ENCODE measurements at regions not wholly inside any gene's neighbourhood (a gene's known extent, or its start where the extent isn't known, plus 50 kb on each side); places are given as distances from the start of the nearest gene placed in this dataset.

- Histone ChIP-seq H3K4me1 (ENCODE audit: control insufficient read depth in 4 of 4, insufficient read depth in 4 of 4, low read length in 3 of 4) (no peaks in the 10 kb centered on the region), H3K27ac (ENCODE audit: low read depth in 1 of 2, low read length in 2 of 2) (no peak overlapping the region), H3K9me3 (ENCODE audit: control insufficient read depth in 4 of 4, low read length in 3 of 4) (no peaks in the 10 kb centered on the region), H3K4me3 (ENCODE audit: low read depth in 1 of 3, low read length in 3 of 3) (no peak overlapping the region), H3K27me3 (ENCODE audit: control insufficient read depth in 4 of 4, insufficient read depth in 4 of 4, low read length in 3 of 4) (no peaks in the 10 kb centered on the region), H3K36me3 (ENCODE audit: control insufficient read depth in 4 of 4, insufficient read depth in 3 of 4, low read depth in 1 of 4, low read length in 3 of 4) (no peaks in the 10 kb centered on the region), H3K9ac (ENCODE audit: low read depth in 1 of 2, low read length in 2 of 2) (no peak overlapping the region)
- no peak for TF ChIP-seq TAF1 (conservative IDR thresholded peaks at IDR 0.05)
- TF ChIP-seq FOXA1 (IDR thresholded peaks at IDR 0.05): no peak
- TF ChIP-seq RAD21 (IDR thresholded peaks at IDR 0.05): no peak
- no peak for TF ChIP-seq RXRA (IDR thresholded peaks at IDR 0.05)
- no peak for TF ChIP-seq JUND (IDR thresholded peaks at IDR 0.05)
- no peak for TF ChIP-seq YY1 (IDR thresholded peaks at IDR 0.05)
- TF ChIP-seq HNF4G (IDR thresholded peaks at IDR 0.05): no peak
- TF ChIP-seq SP1 (IDR thresholded peaks at IDR 0.05): no peak
- TF ChIP-seq CTCF (IDR thresholded peaks at IDR 0.05; ENCODE audit: low read depth, low read length, missing input control): no peak
- no peak for TF ChIP-seq EGR1 (IDR thresholded peaks at IDR 0.05; ENCODE audit: low read depth in 2 of 2)
- TF ChIP-seq REST (IDR thresholded peaks at IDR 0.05): no peak
- TF ChIP-seq FOXA2 (IDR thresholded peaks at IDR 0.05): no peak
- TF ChIP-seq NR2F2 (IDR thresholded peaks at IDR 0.05): no peak
- no peak for TF ChIP-seq ATF3 (IDR thresholded peaks at IDR 0.05)
- TF ChIP-seq GABPA (IDR thresholded peaks at IDR 0.05 in 1 of 2, conservative IDR thresholded peaks at IDR 0.05 in 1 of 2): no peak
- TF ChIP-seq HNF4A (conservative IDR thresholded peaks at IDR 0.05): no peak
- WGBS: 74% methylated on average over 1 of the region's 1 CpG
- DNase-seq (ENCODE audit: low spot score): no peak
Observed at GRCh38 chr11:92457250-92457649, 232.6 kb downstream of the FAT3 start.

GRCh38 chr11:92458486-92458885 is 233.9 kb downstream of the FAT3 start:
- Histone ChIP-seq H3K27me3 (ENCODE audit: control insufficient read depth in 4 of 4, insufficient read depth in 4 of 4, low read length in 3 of 4) (no peaks in the 10 kb centered on the region), H3K4me1 (ENCODE audit: control insufficient read depth in 4 of 4, insufficient read depth in 4 of 4, low read length in 3 of 4) (no peaks in the 10 kb centered on the region), H3K27ac (ENCODE audit: low read depth in 1 of 2, low read length in 2 of 2) (no peak overlapping the region), H3K9me3 (ENCODE audit: control insufficient read depth in 4 of 4, low read length in 3 of 4) (no peaks in the 10 kb centered on the region), H3K9ac (ENCODE audit: low read depth in 1 of 2, low read length in 2 of 2) (no peak overlapping the region), H3K4me3 (ENCODE audit: low read depth in 1 of 3, low read length in 3 of 3) (no peak overlapping the region), H3K36me3 (ENCODE audit: control insufficient read depth in 4 of 4, insufficient read depth in 3 of 4, low read depth in 1 of 4, low read length in 3 of 4) (no peaks in the 10 kb centered on the region)
- DNase-seq (ENCODE audit: low spot score): no peak
- TF ChIP-seq MAX (IDR thresholded peaks at IDR 0.05) (no peak), TAF1 (conservative IDR thresholded peaks at IDR 0.05) (no peak), HNF4G (IDR thresholded peaks at IDR 0.05) (no peak), NR2F2 (IDR thresholded peaks at IDR 0.05) (no peak), HNF4A (conservative IDR thresholded peaks at IDR 0.05) (no peak), ZBTB33 (IDR thresholded peaks at IDR 0.05) (no peak), CTCF (IDR thresholded peaks at IDR 0.05; ENCODE audit: low read depth, low read length, missing input control) (no peak), JUND (IDR thresholded peaks at IDR 0.05) (no peak), FOXA1 (IDR thresholded peaks at IDR 0.05) (no peak), RXRA (IDR thresholded peaks at IDR 0.05) (no peak), EGR1 (IDR thresholded peaks at IDR 0.05; ENCODE audit: low read depth in 2 of 2) (no peak), GABPA (IDR thresholded peaks at IDR 0.05 in 1 of 2, conservative IDR thresholded peaks at IDR 0.05 in 1 of 2) (no peak), YY1 (IDR thresholded peaks at IDR 0.05) (no peak), FOXA2 (IDR thresholded peaks at IDR 0.05) (no peak), ATF3 (IDR thresholded peaks at IDR 0.05) (no peak), SP1 (IDR thresholded peaks at IDR 0.05) (no peak)

Measured in liver (tissue), 8 donors.